HUES6 (cell line): ENCODE measurements at regions not wholly inside any gene's neighbourhood (a gene's known extent, or its start where the extent isn't known, plus 50 kb on each side); places are given as distances from the start of the nearest gene placed in this dataset.
"Not testable (repeated sequence)": the region's sequence is repeated elsewhere in the genome, so short reads cannot be mapped to it uniquely, and the experiment has no call there.

Experiments used
- H3K27ac ChIP-seq: 2 replicates; pipeline ENCODE4 v1.7.0; 2013; ENCODE audit warnings: low read depth, mild to moderate bottlenecking, low read length, inconsistent platforms
- H3K27me3 ChIP-seq: 2 replicates; pipeline ENCODE4 v1.6.1; 2013; ENCODE audit warnings: low read length; ENCODE audit not compliant: control insufficient read depth, insufficient read depth
- H3K36me3 ChIP-seq: 2 replicates; pipeline ENCODE4 v1.6.1; 2013; ENCODE audit warnings: low read length; ENCODE audit not compliant: control insufficient read depth, insufficient read depth
- H3K4me1 ChIP-seq: 2 replicates; pipeline ENCODE4 v1.6.1; 2013; ENCODE audit warnings: low read length; ENCODE audit not compliant: control insufficient read depth, insufficient read depth
- H3K4me3 ChIP-seq: 2 replicates; pipeline ENCODE4 v1.5.1; 2013; ENCODE audit warnings: low read depth, low read length
- H3K9ac ChIP-seq: one replicate; pipeline ENCODE4 v1.6.1; 2013; ENCODE audit warnings: mild to moderate bottlenecking, low read length
- H3K9me3 ChIP-seq: 2 replicates; pipeline ENCODE4 v1.6.1; 2013; ENCODE audit warnings: low read depth, low read length; ENCODE audit not compliant: control insufficient read depth, insufficient read depth

- H3K9me3 ChIP-seq, result peaks cover 17% of the 10 kb centered on the region
- peaks cover 38% of the 10 kb centered on the region for H3K4me1 ChIP-seq
- no peak overlapping the region for H3K4me3 ChIP-seq
- H3K27me3 ChIP-seq, result peaks cover 17% of the 10 kb centered on the region; the same call in 1 of the 2 replicates
- H3K27ac ChIP-seq, result no peak overlapping the region
- no peaks in the 10 kb centered on the region for H3K36me3 ChIP-seq
- H3K9ac ChIP-seq, result no peak overlapping the region
Measured at GRCh38 chr11:119586181-119586580, 142.8 kb downstream of the NECTIN1 start.

- H3K4me1 ChIP-seq, result peaks cover 30% of the 10 kb centered on the region
- H3K9me3 ChIP-seq, result peaks cover 21% of the 10 kb centered on the region
- H3K9ac ChIP-seq, result peak overlapping the region; percentile 84
- H3K36me3 ChIP-seq, result no peaks in the 10 kb centered on the region
- H3K27ac ChIP-seq, result peak overlapping the region; percentile 58; the same call in 1 of the 2 replicates
- H3K4me3 ChIP-seq, result peak overlapping the region; percentile 70
- H3K27me3 ChIP-seq, result peaks cover 17% of the 10 kb centered on the region; the same call in 1 of the 2 replicates
Measured at GRCh38 chr11:119585043-119585781, 143.8 kb downstream of the NECTIN1 start.

- H3K4me1 ChIP-seq, result peaks cover 22% of the 10 kb centered on the region
- H3K27me3 ChIP-seq, result peaks cover 17% of the 10 kb centered on the region; the same call in 1 of the 2 replicates
- H3K27ac ChIP-seq, result peak overlapping the region; percentile 58; the same call in 1 of the 2 replicates
- no peaks in the 10 kb centered on the region for H3K36me3 ChIP-seq
- H3K9ac ChIP-seq, result peak overlapping the region; percentile 84
- H3K9me3 ChIP-seq, result peaks cover 23% of the 10 kb centered on the region
- H3K4me3 ChIP-seq, result peak overlapping the region; percentile 70
Measured at GRCh38 chr11:119584193-119585042, 144.6 kb downstream of the NECTIN1 start.

- Histone ChIP-seq H3K9ac (no peak overlapping the region), H3K27ac (no peak overlapping the region), H3K4me3 (no peak overlapping the region), H3K9me3 (peaks cover 23% of the 10 kb centered on the region), H3K27me3 (peaks cover 17% of the 10 kb centered on the region; the same call in 1 of the 2 replicates), H3K36me3 (no peaks in the 10 kb centered on the region), H3K4me1 (peaks cover 20% of the 10 kb centered on the region)
Measured at GRCh38 chr11:119583585-119583984, 145.4 kb downstream of the NECTIN1 start.

GRCh38 chr11:119581396-119581795, 147.6 kb downstream of the NECTIN1 start:
- H3K36me3 ChIP-seq, H3K4me3 ChIP-seq, H3K9ac ChIP-seq, H3K27ac ChIP-seq: not testable (repeated sequence)
- H3K27me3 ChIP-seq, result peaks cover 17% of the 10 kb centered on the region; the same call in 1 of the 2 replicates
- H3K4me1 ChIP-seq, result peaks cover 20% of the 10 kb centered on the region
- peaks cover 17% of the 10 kb centered on the region for H3K9me3 ChIP-seq

DNA sequence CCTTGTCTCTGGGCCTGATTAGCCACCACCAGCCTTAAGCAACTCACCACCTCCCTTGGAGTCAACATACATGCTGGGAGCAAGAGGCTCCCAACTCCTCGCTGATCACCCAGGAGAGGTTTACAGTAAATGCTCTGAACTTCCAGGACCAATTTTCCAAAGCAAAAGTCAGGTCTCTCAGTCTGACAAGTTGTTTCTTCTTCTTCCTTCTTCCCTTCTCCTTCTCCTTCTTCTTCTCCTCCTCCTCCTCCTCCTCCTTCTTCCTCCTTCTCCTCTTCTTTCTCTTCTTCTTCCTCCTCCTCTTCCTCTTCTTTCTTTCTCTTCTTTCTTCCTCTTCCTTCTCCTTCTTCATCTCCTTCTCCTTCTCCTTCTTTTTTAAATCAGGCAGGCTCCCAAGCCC, 148.2 kb downstream of the NECTIN1 start:
- Histone ChIP-seq H3K27ac (no peak overlapping the region), H3K9ac (no peak overlapping the region), H3K36me3 (no peaks in the 10 kb centered on the region), H3K9me3 (peaks cover 17% of the 10 kb centered on the region), H3K4me3 (no peak overlapping the region), H3K4me1 (peaks cover 14% of the 10 kb centered on the region), H3K27me3 (peaks cover 12% of the 10 kb centered on the region; the same call in 1 of the 2 replicates)

DNA sequence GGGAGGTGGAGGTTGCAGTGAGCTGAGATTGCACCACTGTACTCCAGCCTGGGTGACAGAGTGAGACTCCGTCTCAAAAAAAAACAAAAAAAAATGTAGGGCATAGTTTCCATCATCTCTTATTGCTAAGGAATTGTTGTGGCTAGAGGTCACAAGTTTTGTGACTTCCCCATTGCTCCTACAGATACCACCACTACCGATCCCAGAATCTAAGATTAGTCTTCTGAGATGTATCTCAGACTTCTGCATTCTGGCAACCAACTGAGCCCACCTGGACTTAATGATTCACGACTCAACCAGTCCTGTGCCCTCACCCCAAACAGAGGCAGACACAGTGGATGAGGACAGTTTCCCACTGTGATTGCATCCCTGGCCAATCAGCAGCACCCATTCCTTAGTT, 148.9 kb downstream of the NECTIN1 start:
- H3K4me3 ChIP-seq, result no peak overlapping the region
- no peak overlapping the region for H3K9ac ChIP-seq
- H3K27me3 ChIP-seq, result peaks cover 5% of the 10 kb centered on the region; the same call in 1 of the 2 replicates

DNA sequence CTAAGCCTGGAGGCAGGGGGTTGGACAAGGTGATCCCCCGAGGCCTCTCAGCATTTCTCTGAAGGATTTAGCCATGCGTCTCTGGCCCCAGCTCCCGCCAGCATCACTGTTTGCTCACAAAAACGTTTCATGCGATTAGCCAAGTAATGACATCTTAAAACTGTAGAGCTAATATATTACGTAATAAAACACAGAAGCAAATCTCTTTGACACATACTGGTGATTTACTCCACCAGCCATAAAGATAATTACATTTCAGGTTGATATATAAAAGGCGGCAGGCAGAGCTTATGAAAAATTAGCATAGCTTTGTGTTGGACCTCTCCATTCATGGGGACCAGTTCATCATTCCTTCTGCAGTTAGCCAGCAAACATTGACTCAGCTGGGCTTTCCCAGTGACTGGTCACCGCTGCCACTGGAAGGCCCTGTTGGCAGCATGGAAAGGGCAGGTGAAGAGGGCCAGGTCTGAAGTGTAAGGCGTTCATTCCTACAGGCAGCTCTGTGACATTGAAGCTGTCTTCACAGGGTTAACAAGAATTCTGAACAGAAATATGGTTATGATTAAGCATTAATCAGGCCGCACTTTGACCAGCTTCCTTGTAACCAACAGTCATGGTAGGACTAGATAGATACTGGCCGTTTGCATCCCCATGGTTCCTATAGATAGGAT, 150.3 kb downstream of the NECTIN1 start:
- Histone ChIP-seq H3K9ac (no peak overlapping the region), H3K4me3 (no peak overlapping the region), H3K27ac (no peak overlapping the region), H3K9me3 (peaks cover 17% of the 10 kb centered on the region), H3K27me3 (no peaks in the 10 kb centered on the region), H3K4me1 (no peaks in the 10 kb centered on the region), H3K36me3 (no peaks in the 10 kb centered on the region)

More for the DNA sequence above, 148.9 kb downstream of the NECTIN1 start:
- H3K36me3 ChIP-seq, result no peaks in the 10 kb centered on the region
- peaks cover 7% of the 10 kb centered on the region; the same call in 1 of the 2 replicates for H3K4me1 ChIP-seq
- peaks cover 17% of the 10 kb centered on the region for H3K9me3 ChIP-seq
- no peak overlapping the region for H3K27ac ChIP-seq

DNA sequence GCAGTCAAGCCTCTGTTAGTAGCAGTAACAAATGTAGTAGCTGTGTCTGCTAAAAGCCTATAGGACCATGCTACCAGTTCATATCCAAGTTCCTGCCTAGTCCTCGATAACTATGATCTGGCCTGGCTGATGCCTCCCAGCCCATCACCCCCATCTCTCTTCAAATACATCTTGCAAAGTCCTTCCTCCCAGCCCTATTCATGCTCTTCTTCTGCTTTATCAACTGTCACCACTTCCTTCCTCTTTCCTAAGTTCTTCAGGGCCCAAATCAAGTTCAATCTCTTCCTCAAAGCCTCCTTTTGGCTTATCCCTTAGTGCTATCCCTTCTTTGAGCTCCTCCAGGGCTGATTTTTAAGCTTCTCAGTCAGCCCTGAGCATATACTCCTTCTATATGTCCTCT, 150.9 kb upstream of the THY1 start:
- Histone ChIP-seq H3K9ac (no peak overlapping the region), H3K36me3 (no peaks in the 10 kb centered on the region), H3K4me1 (peaks cover under 1% of the 10 kb centered on the region; the same call in 1 of the 2 replicates), H3K27ac (no peak overlapping the region), H3K27me3 (no peaks in the 10 kb centered on the region), H3K4me3 (no peak overlapping the region), H3K9me3 (no peaks in the 10 kb centered on the region)

DNA sequence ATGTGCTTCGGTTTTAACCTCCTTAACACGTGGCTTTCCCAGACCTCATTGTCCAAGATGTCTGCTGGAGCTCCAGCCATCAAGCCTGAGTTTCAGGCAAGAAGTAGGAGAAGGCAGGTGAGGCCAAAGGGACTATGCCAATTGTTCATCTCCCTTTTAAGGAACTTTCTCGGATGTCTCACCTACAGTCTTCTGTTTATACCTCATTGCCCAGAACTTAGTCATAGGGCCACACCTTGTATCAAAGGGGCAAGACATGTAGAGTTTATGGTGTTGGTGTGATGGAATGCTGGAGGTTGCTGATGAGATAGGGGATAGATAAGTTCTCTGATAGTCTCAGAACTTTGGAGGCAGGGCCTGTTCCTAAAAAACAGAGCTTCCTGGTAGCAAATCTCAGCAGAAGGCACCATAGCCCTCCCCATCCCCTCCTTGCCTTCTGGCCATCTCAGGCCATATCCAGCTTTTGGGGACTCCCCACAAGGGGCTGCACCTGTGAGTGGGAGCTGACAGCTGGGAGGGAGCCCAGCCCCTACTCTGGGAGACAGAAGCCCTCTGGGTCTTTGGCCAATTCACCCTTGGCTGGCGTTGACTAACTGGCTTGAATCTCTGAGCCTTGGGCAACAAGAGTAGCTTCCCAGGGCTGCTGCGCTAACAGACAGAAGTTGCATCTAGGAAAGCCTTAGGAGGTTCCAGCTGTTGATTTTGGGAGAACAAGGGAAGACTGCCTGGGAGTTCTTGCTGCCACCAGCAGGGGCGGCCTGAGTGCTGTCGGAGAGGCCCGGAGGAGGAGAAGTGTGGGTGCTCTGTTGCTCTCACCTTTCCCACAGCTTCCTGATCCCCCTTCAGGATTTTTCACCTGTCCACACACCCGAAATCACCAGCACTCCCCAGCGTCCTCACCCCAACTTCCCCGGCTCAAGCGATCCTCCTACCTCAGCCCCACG, 149.8 kb upstream of the THY1 start:
- no peaks in the 10 kb centered on the region for H3K27me3 ChIP-seq
- H3K36me3 ChIP-seq, result no peaks in the 10 kb centered on the region
- H3K4me1 ChIP-seq, result peaks cover 11% of the 10 kb centered on the region
- H3K9me3 ChIP-seq, result no peaks in the 10 kb centered on the region
- H3K27ac ChIP-seq, result no peak overlapping the region
- no peak overlapping the region for H3K9ac ChIP-seq
- no peak overlapping the region for H3K4me3 ChIP-seq
